ENCODE measurements at regions not wholly inside any gene's neighbourhood (a gene's known extent, or its start where the extent isn't known, plus 50 kb on each side); places are given as distances from the start of the nearest gene placed in this dataset.
A peak's percentile ranks its signal among the peaks of the same experiment; 100 is the strongest.

GRCh38 chr6:47129129-47129528, 87.0 kb upstream of the ADGRF1 start:
- Histone ChIP-seq H3K9me3 (ENCODE audit: low read length) (no peaks in the 10 kb centered on the region), H2AFZ (ENCODE audit: low read depth, low read length) (no peak overlapping the region), H3K36me3 (ENCODE audit: insufficient read depth, low read length) (no peaks in the 10 kb centered on the region), H3K27me3 (ENCODE audit: insufficient read depth, low read length) (no peaks in the 10 kb centered on the region), H3K4me1 (ENCODE audit: insufficient read depth, low read length) (peaks cover 8% of the 10 kb centered on the region), H3K4me3 (ENCODE audit: low read length) (no peak overlapping the region)

DNA sequence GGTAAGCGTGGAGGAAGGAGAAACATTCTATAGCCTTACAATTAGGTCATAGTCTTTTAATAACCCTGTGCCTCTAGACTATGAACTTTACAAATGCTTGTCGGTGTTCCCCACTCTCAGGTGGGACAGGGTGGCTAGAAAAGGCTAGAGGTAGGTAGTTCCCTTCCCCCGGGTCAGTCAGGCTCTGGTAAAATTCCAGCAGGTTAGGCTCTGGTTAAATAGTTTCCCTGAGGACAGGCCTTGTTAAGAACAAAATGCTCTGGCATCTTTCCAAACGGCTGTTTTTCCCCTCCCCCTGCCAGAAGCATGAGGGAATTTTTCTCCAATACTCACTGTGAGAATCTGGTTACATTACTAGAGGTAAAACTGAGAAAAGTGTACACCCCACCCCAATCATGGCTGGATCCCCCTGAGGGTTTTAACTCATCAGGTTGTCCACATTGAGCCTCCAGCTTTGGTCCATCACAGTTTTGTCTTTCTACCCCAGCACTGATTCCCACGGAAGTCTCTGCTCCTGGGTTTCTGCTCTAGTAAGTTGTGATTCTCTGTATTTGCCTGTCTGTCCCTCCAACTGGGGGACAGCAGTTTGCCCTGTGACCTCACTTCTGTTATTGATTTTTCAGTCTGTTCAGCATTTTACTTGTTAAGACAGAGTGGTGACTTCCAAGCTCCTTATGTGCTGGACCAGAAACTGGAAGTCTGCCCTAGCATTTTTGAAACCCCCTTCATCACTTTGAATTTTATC, 84.7 kb upstream of the ADGRF1 start:
- no peaks in the 10 kb centered on the region for H3K9me3 ChIP-seq (ENCODE audit: low read length)
- H2AFZ ChIP-seq (ENCODE audit: low read depth, low read length) = peak overlapping the region; percentile 0
- no peaks in the 10 kb centered on the region for H3K27me3 ChIP-seq (ENCODE audit: insufficient read depth, low read length)
- H3K4me3 ChIP-seq (ENCODE audit: low read length) = no peak overlapping the region
- H3K36me3 ChIP-seq (ENCODE audit: insufficient read depth, low read length) = no peaks in the 10 kb centered on the region
- peaks cover 1% of the 10 kb centered on the region for H3K4me1 ChIP-seq (ENCODE audit: insufficient read depth, low read length)

- H3K4me1 ChIP-seq (ENCODE audit: insufficient read depth, low read length) = no peaks in the 10 kb centered on the region
- H2AFZ ChIP-seq (ENCODE audit: low read depth, low read length) = no peak overlapping the region
- H3K36me3 ChIP-seq (ENCODE audit: insufficient read depth, low read length) = no peaks in the 10 kb centered on the region
- H3K27me3 ChIP-seq (ENCODE audit: insufficient read depth, low read length) = no peaks in the 10 kb centered on the region
- no peak overlapping the region for H3K4me3 ChIP-seq (ENCODE audit: low read length)
- H3K9me3 ChIP-seq (ENCODE audit: low read length) = no peaks in the 10 kb centered on the region
These were observed 76.5 kb upstream of the ADGRF1 start for GRCh38 chr6:47118611-47119010.

DNA sequence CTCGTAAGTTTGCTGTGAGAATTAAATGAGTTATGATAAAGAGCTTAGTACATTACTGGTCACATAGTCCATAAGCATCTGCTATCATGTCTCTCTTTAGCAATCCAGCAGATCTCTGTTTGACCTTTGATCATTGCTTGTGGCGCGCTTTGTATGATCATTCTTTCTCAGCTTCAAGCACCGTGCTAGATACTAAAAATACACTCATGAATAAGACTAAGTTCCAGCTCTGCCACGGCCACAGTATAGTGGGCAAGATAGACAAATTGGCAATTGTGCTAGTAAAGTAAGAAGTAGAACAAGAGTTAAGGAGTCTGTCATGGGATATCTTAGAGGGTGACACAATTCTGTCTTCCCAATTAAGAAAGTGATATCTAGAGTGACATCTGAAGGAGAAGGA, 75.2 kb upstream of the ADGRF1 start:
- Histone ChIP-seq H3K4me1 (ENCODE audit: insufficient read depth, low read length) (no peaks in the 10 kb centered on the region), H3K9me3 (ENCODE audit: low read length) (no peaks in the 10 kb centered on the region), H3K27me3 (ENCODE audit: insufficient read depth, low read length) (no peaks in the 10 kb centered on the region), H2AFZ (ENCODE audit: low read depth, low read length) (no peak overlapping the region), H3K36me3 (ENCODE audit: insufficient read depth, low read length) (no peaks in the 10 kb centered on the region), H3K4me3 (ENCODE audit: low read length) (no peak overlapping the region)

GRCh38 chr6:47116606-47117005, 74.5 kb upstream of the ADGRF1 start:
- no peaks in the 10 kb centered on the region for H3K9me3 ChIP-seq (ENCODE audit: low read length)
- no peaks in the 10 kb centered on the region for H3K27me3 ChIP-seq (ENCODE audit: insufficient read depth, low read length)
- no peak overlapping the region for H3K4me3 ChIP-seq (ENCODE audit: low read length)
- no peaks in the 10 kb centered on the region for H3K36me3 ChIP-seq (ENCODE audit: insufficient read depth, low read length)
- H2AFZ ChIP-seq (ENCODE audit: low read depth, low read length) = no peak overlapping the region
- no peaks in the 10 kb centered on the region for H3K4me1 ChIP-seq (ENCODE audit: insufficient read depth, low read length)

DNA sequence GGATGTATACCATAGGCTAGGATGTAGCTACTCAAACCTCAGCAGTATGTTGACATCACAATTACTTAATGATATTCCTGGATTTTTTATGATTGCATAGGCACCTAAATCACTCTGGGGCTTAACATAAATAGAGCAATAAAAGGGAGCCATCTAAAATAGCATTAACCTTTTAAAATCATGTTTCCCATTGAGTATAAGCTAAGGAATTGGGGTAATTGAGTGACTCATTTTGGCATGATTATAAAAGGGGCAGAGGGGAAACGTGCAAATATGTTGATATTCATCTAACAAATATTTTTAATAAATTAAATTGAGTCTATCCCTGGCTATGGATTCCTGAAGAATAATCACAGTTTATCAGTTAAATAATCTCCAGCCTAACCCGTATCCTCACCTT, 74.0 kb upstream of the ADGRF1 start:
- no peaks in the 10 kb centered on the region for H3K4me1 ChIP-seq (ENCODE audit: insufficient read depth, low read length)
- no peaks in the 10 kb centered on the region for H3K36me3 ChIP-seq (ENCODE audit: insufficient read depth, low read length)
- no peaks in the 10 kb centered on the region for H3K27me3 ChIP-seq (ENCODE audit: insufficient read depth, low read length)
- H3K4me3 ChIP-seq (ENCODE audit: low read length) = no peak overlapping the region
- H3K9me3 ChIP-seq (ENCODE audit: low read length) = no peaks in the 10 kb centered on the region
- no peak overlapping the region for H2AFZ ChIP-seq (ENCODE audit: low read depth, low read length)

- Histone ChIP-seq H3K4me3 (ENCODE audit: low read length) (no peak overlapping the region), H3K36me3 (ENCODE audit: insufficient read depth, low read length) (no peaks in the 10 kb centered on the region), H3K9me3 (ENCODE audit: low read length) (no peaks in the 10 kb centered on the region), H3K27me3 (ENCODE audit: insufficient read depth, low read length) (no peaks in the 10 kb centered on the region), H3K4me1 (ENCODE audit: insufficient read depth, low read length) (no peaks in the 10 kb centered on the region), H2AFZ (ENCODE audit: low read depth, low read length) (no peak overlapping the region)
These were observed 72.3 kb upstream of the ADGRF1 start for GRCh38 chr6:47114460-47114859.

GRCh38 chr6:47112317-47112716, 70.2 kb upstream of the ADGRF1 start:
- Histone ChIP-seq H3K27me3 (ENCODE audit: insufficient read depth, low read length) (no peaks in the 10 kb centered on the region), H3K4me1 (ENCODE audit: insufficient read depth, low read length) (no peaks in the 10 kb centered on the region), H2AFZ (ENCODE audit: low read depth, low read length) (no peak overlapping the region), H3K9me3 (ENCODE audit: low read length) (no peaks in the 10 kb centered on the region), H3K4me3 (ENCODE audit: low read length) (no peak overlapping the region), H3K36me3 (ENCODE audit: insufficient read depth, low read length) (no peaks in the 10 kb centered on the region)

DNA sequence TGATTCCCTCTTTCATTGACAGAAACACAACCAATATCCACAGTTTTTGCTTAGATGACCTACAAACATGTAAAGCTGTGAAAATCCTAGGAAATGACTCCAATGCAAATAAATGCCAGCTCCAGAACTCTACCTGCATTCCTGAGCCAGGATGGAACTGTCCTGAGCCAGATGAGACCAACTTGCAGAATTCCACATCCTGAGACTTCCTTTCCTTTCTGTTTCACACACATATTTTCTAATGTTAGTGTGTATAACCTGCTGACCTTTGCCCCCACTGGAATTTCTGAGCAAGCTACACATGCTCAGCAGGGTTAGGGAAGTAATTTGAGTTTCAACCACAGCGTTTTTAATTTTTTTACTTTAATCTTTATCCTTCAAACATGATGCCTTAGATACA, 69.6 kb upstream of the ADGRF1 start:
- no peaks in the 10 kb centered on the region for H3K9me3 ChIP-seq (ENCODE audit: low read length)
- H3K4me1 ChIP-seq (ENCODE audit: insufficient read depth, low read length) = no peaks in the 10 kb centered on the region
- H3K36me3 ChIP-seq (ENCODE audit: insufficient read depth, low read length) = no peaks in the 10 kb centered on the region
- H3K27me3 ChIP-seq (ENCODE audit: insufficient read depth, low read length) = no peaks in the 10 kb centered on the region
- no peak overlapping the region for H3K4me3 ChIP-seq (ENCODE audit: low read length)
- no peak overlapping the region for H2AFZ ChIP-seq (ENCODE audit: low read depth, low read length)

DNA sequence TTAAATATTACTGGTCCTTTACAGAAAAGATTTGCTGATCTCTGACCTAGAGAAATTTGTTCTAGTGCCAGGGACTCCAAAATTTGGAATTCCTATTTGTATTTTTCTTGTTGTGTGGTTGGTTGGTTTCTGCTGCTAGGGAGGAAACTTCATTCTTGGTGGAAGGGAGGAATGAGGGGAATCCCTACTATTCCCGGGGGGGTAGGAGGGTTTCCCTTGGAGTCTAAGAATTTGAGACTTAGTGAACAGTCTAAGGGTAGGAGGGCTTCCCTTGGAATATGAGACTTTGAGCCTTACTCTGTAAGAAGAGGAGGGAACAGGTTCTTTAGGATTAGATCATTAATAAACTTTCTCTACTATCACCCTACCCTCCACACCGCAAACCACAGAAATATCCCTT, 67.1 kb upstream of the ADGRF1 start:
- no peaks in the 10 kb centered on the region for H3K27me3 ChIP-seq (ENCODE audit: insufficient read depth, low read length)
- H3K9me3 ChIP-seq (ENCODE audit: low read length) = no peaks in the 10 kb centered on the region
- no peaks in the 10 kb centered on the region for H3K36me3 ChIP-seq (ENCODE audit: insufficient read depth, low read length)
- no peak overlapping the region for H3K4me3 ChIP-seq (ENCODE audit: low read length)
- H2AFZ ChIP-seq (ENCODE audit: low read depth, low read length) = no peak overlapping the region
- H3K4me1 ChIP-seq (ENCODE audit: insufficient read depth, low read length) = no peaks in the 10 kb centered on the region

GRCh38 chr6:47106721-47107197, 64.6 kb upstream of the ADGRF1 start:
- no peak overlapping the region for H2AFZ ChIP-seq (ENCODE audit: low read depth, low read length)
- H3K36me3 ChIP-seq (ENCODE audit: insufficient read depth, low read length) = no peaks in the 10 kb centered on the region
- no peak overlapping the region for H3K4me3 ChIP-seq (ENCODE audit: low read length)
- no peaks in the 10 kb centered on the region for H3K4me1 ChIP-seq (ENCODE audit: insufficient read depth, low read length)
- no peaks in the 10 kb centered on the region for H3K9me3 ChIP-seq (ENCODE audit: low read length)
- no peaks in the 10 kb centered on the region for H3K27me3 ChIP-seq (ENCODE audit: insufficient read depth, low read length)

DNA sequence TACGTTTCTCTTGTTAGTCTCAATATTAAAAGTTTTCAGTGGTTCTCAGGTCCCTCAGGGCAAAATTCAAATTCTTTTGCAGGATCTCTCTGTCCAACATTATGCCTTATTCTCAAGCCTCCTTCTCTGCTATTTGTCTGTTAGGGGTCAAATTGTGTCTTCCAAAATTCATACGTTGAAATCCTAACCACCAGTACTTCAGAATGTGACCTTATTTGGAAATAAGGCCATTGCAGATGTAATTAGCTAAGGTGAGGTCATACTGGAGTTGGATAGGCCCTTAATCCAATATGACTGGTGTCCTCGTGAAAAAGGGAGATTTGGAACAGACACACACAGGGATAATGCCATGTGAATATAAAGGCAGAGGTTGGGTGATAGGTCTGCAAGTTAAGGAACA, 64.1 kb upstream of the ADGRF1 start:
- Histone ChIP-seq H3K27me3 (ENCODE audit: insufficient read depth, low read length) (no peaks in the 10 kb centered on the region), H3K4me1 (ENCODE audit: insufficient read depth, low read length) (no peaks in the 10 kb centered on the region), H3K9me3 (ENCODE audit: low read length) (no peaks in the 10 kb centered on the region), H3K4me3 (ENCODE audit: low read length) (no peak overlapping the region), H2AFZ (ENCODE audit: low read depth, low read length) (no peak overlapping the region), H3K36me3 (ENCODE audit: insufficient read depth, low read length) (no peaks in the 10 kb centered on the region)

DNA sequence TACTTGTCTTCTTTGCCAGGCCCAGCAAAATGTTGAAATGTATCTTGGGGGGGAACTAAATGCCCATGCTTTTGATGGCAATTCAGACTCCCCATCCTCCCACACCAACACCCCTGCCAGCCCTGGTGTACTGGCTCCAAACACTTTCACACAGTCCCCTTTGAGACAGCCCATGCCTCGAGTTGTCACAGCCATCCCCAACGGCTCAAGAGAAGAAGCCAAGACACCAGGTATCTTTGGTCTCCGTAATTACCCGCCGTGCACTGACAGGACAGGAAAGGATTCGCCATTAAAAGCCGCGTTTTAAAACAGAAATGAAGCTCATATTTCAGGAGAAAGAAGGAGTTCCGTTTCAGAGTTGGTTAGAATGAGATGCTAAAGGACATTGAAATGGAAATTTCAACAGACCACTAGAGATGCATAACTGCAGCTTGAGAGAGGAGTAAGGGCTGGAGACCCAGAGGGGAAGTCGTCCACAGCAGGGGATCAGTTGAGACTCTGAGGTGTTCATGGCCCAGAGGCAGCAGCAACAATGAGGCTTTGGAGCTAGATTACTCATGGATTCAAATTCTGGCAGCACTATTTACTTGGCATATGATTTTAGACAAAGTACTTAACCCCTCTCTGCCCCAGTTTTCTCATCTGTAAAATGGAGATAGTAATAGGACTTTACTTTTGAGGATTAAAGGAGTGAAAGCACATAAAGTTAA, 63.5 kb upstream of the ADGRF1 start:
- Histone ChIP-seq H3K27me3 (ENCODE audit: insufficient read depth, low read length) (no peaks in the 10 kb centered on the region), H3K9me3 (ENCODE audit: low read length) (no peaks in the 10 kb centered on the region), H2AFZ (ENCODE audit: low read depth, low read length) (no peak overlapping the region), H3K4me1 (ENCODE audit: insufficient read depth, low read length) (no peaks in the 10 kb centered on the region), H3K36me3 (ENCODE audit: insufficient read depth, low read length) (no peaks in the 10 kb centered on the region), H3K4me3 (ENCODE audit: low read length) (no peak overlapping the region)
